K562 (cell line): ENCODE measurements at regions not wholly inside any gene's neighbourhood (a gene's known extent, or its start where the extent isn't known, plus 50 kb on each side); places are given as distances from the start of the nearest gene placed in this dataset.

Source experiments
- CBX1 ChIP-seq: sonication (generic); IDR thresholded peaks from 2 replicates; pipeline ENCODE4 v1.6.1; 2016; ENCODE audit warnings: antibody characterized with exemption, low read depth, mild to moderate bottlenecking
- CXXC5 ChIP-seq: fragments of 250-450 bp; sonication (Bioruptor Pico); IDR thresholded peaks from 2 replicates; pipeline ENCODE4 v1.8.0; 2022; ENCODE audit warnings: inconsistent platforms, mild to moderate bottlenecking, moderate library complexity
- ESRRA ChIP-seq: fragments of 450-650 bp; IDR thresholded peaks from 2 replicates; pipeline ENCODE4 v1.6.1; 2014; ENCODE audit warnings: low read depth, mild to moderate bottlenecking, moderate library complexity, borderline replicate concordance
- JUND ChIP-seq, 2 experiments: IDR thresholded peaks; 2 replicates in 1 of 2; 3 replicates in 1 of 2; pipeline ENCODE4 v1.6.1; 2011; ENCODE audit warnings: borderline replicate concordance in 2 of 2, low read depth in 2 of 2, low read length in 2 of 2, improper control_type of control experiment in 1 of 2, missing biosample characterization in 1 of 2, missing genetic modification characterization in 1 of 2, missing genetic modification reagents in 1 of 2
- KDM1A ChIP-seq, 2 experiments: fragments of 450-650 bp; IDR thresholded peaks; 2 replicates each; pipeline ENCODE4 v1.6.1; 2016; ENCODE audit warnings: mild to moderate bottlenecking in 2 of 2
- KLF1 ChIP-seq: fragments of 450-650 bp; IDR thresholded peaks from 2 replicates; pipeline ENCODE4 v1.6.1; 2016; ENCODE audit warnings: missing genetic modification characterization, missing compliant biosample characterization
- KLF13 ChIP-seq: fragments of 450-650 bp; IDR thresholded peaks from 2 replicates; pipeline ENCODE4 v1.6.1; 2016; ENCODE audit warnings: missing genetic modification characterization, low read depth, mild to moderate bottlenecking, missing compliant biosample characterization, moderate library complexity, borderline replicate concordance
- LEF1 ChIP-seq: fragments of 450-650 bp; IDR thresholded peaks from 2 replicates; pipeline ENCODE4 v1.6.1; 2016; ENCODE audit warnings: mild to moderate bottlenecking
- MTA2 ChIP-seq: fragments of 450-650 bp; IDR thresholded peaks from 2 replicates; pipeline ENCODE4 v1.6.1; 2016; ENCODE audit warnings: low read depth
- NFIC ChIP-seq: fragments of 450-650 bp; IDR thresholded peaks from 2 replicates; pipeline ENCODE4 v1.6.1; 2017; ENCODE audit warnings: mild to moderate bottlenecking, inconsistent platforms
- RBFOX2 ChIP-seq: fragments of 200-400 bp; formaldehyde crosslinking; IDR thresholded peaks from 2 replicates; pipeline ENCODE4 v1.6.1; 2017; ENCODE audit warnings: low read depth, mild to moderate bottlenecking, low read length, moderate library complexity
- TRIM24 ChIP-seq, 2 experiments: fragments of 450-650 bp; IDR thresholded peaks; 2 replicates each; pipeline ENCODE4 v1.6.1; 2016
- ZSCAN32 ChIP-seq: fragments of 450-650 bp; formaldehyde crosslinking; IDR thresholded peaks from 2 replicates; pipeline ENCODE4 v1.4.0; 2020; ENCODE audit warnings: mild to moderate bottlenecking, moderate library complexity
- TF ChIP-seq, protein P1 (sequence below): fragments of 200-600 bp; sonication (generic); IDR thresholded peaks from one replicate; pipeline ENCODE4 v1.6.1; 2012; ENCODE audit warnings: mild to moderate bottlenecking, low read depth, low read length, inconsistent platforms
- TF ChIP-seq, protein P2 (sequence below), 2 experiments: IDR thresholded peaks in 1 of 2; conservative IDR thresholded peaks in 1 of 2; 2 replicates each; pipeline ENCODE4 v1.6.1; 2016; ENCODE audit warnings: low read depth in 2 of 2, mild to moderate bottlenecking in 1 of 2, missing compliant biosample characterization in 1 of 2, missing genetic modification characterization in 1 of 2, moderate library complexity in 1 of 2

DNA sequence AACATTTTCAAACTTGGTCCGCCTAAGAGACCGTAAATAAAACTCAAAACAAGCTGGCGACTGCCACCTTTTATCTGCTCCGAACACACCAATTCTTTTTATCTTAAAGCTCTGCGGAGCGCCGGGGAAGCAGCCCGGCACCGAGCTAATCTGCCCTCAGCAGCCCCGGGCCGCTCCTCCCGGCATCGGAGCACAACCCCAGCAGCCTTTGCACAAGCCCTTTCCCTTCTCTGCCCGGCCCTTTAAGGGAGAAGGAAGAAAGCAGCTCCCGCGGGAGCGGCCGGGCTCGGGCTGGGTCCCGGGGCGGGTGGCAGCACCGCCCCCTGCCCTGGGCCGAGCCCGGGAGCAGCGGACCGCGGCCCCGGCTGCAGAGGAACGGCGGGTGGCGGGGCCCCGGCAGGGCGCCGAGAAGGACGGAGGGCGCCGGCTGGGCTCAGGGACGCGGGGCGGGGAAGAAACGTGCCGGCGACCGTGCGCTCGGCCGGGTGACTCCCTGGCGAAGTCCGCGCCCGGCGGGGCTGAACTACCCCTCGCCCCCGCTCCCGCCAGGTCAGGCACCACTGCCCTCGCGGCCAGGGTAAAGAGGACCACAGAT is 133.6 kb upstream of the C11orf58 start (continued):
- TF ChIP-seq, protein P1, sequence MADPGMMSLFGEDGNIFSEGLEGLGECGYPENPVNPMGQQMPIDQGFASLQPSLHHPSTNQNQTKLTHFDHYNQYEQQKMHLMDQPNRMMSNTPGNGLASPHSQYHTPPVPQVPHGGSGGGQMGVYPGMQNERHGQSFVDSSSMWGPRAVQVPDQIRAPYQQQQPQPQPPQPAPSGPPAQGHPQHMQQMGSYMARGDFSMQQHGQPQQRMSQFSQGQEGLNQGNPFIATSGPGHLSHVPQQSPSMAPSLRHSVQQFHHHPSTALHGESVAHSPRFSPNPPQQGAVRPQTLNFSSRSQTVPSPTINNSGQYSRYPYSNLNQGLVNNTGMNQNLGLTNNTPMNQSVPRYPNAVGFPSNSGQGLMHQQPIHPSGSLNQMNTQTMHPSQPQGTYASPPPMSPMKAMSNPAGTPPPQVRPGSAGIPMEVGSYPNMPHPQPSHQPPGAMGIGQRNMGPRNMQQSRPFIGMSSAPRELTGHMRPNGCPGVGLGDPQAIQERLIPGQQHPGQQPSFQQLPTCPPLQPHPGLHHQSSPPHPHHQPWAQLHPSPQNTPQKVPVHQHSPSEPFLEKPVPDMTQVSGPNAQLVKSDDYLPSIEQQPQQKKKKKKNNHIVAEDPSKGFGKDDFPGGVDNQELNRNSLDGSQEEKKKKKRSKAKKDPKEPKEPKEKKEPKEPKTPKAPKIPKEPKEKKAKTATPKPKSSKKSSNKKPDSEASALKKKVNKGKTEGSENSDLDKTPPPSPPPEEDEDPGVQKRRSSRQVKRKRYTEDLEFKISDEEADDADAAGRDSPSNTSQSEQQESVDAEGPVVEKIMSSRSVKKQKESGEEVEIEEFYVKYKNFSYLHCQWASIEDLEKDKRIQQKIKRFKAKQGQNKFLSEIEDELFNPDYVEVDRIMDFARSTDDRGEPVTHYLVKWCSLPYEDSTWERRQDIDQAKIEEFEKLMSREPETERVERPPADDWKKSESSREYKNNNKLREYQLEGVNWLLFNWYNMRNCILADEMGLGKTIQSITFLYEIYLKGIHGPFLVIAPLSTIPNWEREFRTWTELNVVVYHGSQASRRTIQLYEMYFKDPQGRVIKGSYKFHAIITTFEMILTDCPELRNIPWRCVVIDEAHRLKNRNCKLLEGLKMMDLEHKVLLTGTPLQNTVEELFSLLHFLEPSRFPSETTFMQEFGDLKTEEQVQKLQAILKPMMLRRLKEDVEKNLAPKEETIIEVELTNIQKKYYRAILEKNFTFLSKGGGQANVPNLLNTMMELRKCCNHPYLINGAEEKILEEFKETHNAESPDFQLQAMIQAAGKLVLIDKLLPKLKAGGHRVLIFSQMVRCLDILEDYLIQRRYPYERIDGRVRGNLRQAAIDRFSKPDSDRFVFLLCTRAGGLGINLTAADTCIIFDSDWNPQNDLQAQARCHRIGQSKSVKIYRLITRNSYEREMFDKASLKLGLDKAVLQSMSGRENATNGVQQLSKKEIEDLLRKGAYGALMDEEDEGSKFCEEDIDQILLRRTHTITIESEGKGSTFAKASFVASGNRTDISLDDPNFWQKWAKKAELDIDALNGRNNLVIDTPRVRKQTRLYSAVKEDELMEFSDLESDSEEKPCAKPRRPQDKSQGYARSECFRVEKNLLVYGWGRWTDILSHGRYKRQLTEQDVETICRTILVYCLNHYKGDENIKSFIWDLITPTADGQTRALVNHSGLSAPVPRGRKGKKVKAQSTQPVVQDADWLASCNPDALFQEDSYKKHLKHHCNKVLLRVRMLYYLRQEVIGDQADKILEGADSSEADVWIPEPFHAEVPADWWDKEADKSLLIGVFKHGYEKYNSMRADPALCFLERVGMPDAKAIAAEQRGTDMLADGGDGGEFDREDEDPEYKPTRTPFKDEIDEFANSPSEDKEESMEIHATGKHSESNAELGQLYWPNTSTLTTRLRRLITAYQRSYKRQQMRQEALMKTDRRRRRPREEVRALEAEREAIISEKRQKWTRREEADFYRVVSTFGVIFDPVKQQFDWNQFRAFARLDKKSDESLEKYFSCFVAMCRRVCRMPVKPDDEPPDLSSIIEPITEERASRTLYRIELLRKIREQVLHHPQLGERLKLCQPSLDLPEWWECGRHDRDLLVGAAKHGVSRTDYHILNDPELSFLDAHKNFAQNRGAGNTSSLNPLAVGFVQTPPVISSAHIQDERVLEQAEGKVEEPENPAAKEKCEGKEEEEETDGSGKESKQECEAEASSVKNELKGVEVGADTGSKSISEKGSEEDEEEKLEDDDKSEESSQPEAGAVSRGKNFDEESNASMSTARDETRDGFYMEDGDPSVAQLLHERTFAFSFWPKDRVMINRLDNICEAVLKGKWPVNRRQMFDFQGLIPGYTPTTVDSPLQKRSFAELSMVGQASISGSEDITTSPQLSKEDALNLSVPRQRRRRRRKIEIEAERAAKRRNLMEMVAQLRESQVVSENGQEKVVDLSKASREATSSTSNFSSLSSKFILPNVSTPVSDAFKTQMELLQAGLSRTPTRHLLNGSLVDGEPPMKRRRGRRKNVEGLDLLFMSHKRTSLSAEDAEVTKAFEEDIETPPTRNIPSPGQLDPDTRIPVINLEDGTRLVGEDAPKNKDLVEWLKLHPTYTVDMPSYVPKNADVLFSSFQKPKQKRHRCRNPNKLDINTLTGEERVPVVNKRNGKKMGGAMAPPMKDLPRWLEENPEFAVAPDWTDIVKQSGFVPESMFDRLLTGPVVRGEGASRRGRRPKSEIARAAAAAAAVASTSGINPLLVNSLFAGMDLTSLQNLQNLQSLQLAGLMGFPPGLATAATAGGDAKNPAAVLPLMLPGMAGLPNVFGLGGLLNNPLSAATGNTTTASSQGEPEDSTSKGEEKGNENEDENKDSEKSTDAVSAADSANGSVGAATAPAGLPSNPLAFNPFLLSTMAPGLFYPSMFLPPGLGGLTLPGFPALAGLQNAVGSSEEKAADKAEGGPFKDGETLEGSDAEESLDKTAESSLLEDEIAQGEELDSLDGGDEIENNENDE, result no peak
- TF ChIP-seq CXXC5 (CRISPR knock-in tag), result peak; percentile 92
- TF ChIP-seq MTA2, result peak; percentile 87
- TF ChIP-seq TRIM24 (IDR thresholded peaks at IDR 0.05), result peak; percentile 84 to 89
- TF ChIP-seq CBX1, result peak; percentile 27; the same call in 1 of the 2 replicates
- no peak for TF ChIP-seq KLF13 (tag)
- TF ChIP-seq NFIC, result peak; percentile 88
- peak; percentile 77; the same call in 1 of the 2 replicates for TF ChIP-seq LEF1
- TF ChIP-seq ESRRA, result no peak
- TF ChIP-seq KDM1A (IDR thresholded peaks at IDR 0.05), result peak; percentile 86 to 90
- no peak for TF ChIP-seq ZSCAN32 (CRISPR knock-in tag)
- peak; percentile 88 for TF ChIP-seq RBFOX2
- TF ChIP-seq KLF1 (tag), result no peak
- no peak; the same call in 1 of the 2 replicates for TF ChIP-seq JUND (IDR thresholded peaks at IDR 0.05; ENCODE audit: borderline replicate concordance, low read depth, low read length)
- TF ChIP-seq JUND (tag; IDR thresholded peaks at IDR 0.05; ENCODE audit: borderline replicate concordance, low read depth, low read length), result no peak
- TF ChIP-seq, protein P2, sequence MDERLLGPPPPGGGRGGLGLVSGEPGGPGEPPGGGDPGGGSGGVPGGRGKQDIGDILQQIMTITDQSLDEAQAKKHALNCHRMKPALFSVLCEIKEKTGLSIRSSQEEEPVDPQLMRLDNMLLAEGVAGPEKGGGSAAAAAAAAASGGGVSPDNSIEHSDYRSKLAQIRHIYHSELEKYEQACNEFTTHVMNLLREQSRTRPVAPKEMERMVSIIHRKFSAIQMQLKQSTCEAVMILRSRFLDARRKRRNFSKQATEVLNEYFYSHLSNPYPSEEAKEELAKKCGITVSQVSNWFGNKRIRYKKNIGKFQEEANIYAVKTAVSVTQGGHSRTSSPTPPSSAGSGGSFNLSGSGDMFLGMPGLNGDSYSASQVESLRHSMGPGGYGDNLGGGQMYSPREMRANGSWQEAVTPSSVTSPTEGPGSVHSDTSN (CRISPR knock-in tag; IDR thresholded peaks at IDR 0.05; ENCODE audit: low read depth), result no peak
- TF ChIP-seq, protein P2 (tag; conservative IDR thresholded peaks at IDR 0.05; ENCODE audit: low read depth), result peak; percentile 75
